ENCODE measurements at regions not wholly inside any gene's neighbourhood (a gene's known extent, or its start where the extent isn't known, plus 50 kb on each side); places are given as distances from the start of the nearest gene placed in this dataset.

GRCh38 chr5:129372025-129372424 lies 88.1 kb upstream of the ADAMTS19 start:
- Mint-ChIP-seq H3K4me3 (no peak overlapping the region), H3K4me1 (no peaks in the 10 kb centered on the region), H3K27ac (no peak overlapping the region), H3K9me3 (peaks cover 4 to 9% of the 10 kb centered on the region in 2 donors), H3K27me3 (no peaks in the 10 kb centered on the region)
- DNase-seq (no peak), ATAC-seq (no peak)

GRCh38 chr5:129377504-129377903 lies 82.6 kb upstream of the ADAMTS19 start:
- Mint-ChIP-seq H3K4me3 (no peak overlapping the region), H3K27me3 (no peaks in the 10 kb centered on the region), H3K9me3 (no peaks in the 10 kb centered on the region), H3K4me1 (no peaks in the 10 kb centered on the region), H3K27ac (no peak overlapping the region)
- ATAC-seq: no peak
- DNase-seq: no peak

- DNase-seq (no peak), ATAC-seq (no peak)
- H3K4me1 Mint-ChIP-seq: no peaks in the 10 kb centered on the region
- H3K27me3 Mint-ChIP-seq: no peaks in the 10 kb centered on the region
- H3K27ac Mint-ChIP-seq: no peak overlapping the region
- H3K9me3 Mint-ChIP-seq: no peaks in the 10 kb centered on the region
- H3K4me3 Mint-ChIP-seq: no peak overlapping the region
Observed at GRCh38 chr5:129378961-129379360, 81.1 kb upstream of the ADAMTS19 start.

- DNase-seq (no peak), ATAC-seq (no peak)
- Mint-ChIP-seq H3K4me3 (no peak overlapping the region), H3K9me3 (no peaks in the 10 kb centered on the region), H3K27me3 (no peaks in the 10 kb centered on the region), H3K27ac (no peak overlapping the region), H3K4me1 (no peaks in the 10 kb centered on the region)
Observed at GRCh38 chr5:129379406-129379805, 80.7 kb upstream of the ADAMTS19 start.

- no peaks in the 10 kb centered on the region for H3K9me3 Mint-ChIP-seq
- H3K4me3 Mint-ChIP-seq: no peak overlapping the region
- H3K27me3 Mint-ChIP-seq: no peaks in the 10 kb centered on the region
- no peak overlapping the region for H3K27ac Mint-ChIP-seq
- ATAC-seq (no peak), DNase-seq (no peak)
- H3K4me1 Mint-ChIP-seq: no peaks in the 10 kb centered on the region
Observed at GRCh38 chr5:129382921-129383672, 77.0 kb upstream of the ADAMTS19 start.

GRCh38 chr5:129384193-129384592 lies 75.9 kb upstream of the ADAMTS19 start:
- DNase-seq (no peak), ATAC-seq (no peak)
- H3K27ac Mint-ChIP-seq: no peak overlapping the region
- H3K9me3 Mint-ChIP-seq: no peaks in the 10 kb centered on the region
- no peak overlapping the region for H3K4me3 Mint-ChIP-seq
- H3K27me3 Mint-ChIP-seq: no peaks in the 10 kb centered on the region
- H3K4me1 Mint-ChIP-seq: no peaks in the 10 kb centered on the region

- Mint-ChIP-seq H3K4me1 (no peaks in the 10 kb centered on the region), H3K9me3 (no peaks in the 10 kb centered on the region), H3K27me3 (no peaks in the 10 kb centered on the region), H3K4me3 (no peak overlapping the region), H3K27ac (no peak overlapping the region)
- ATAC-seq: no peak
- no peak for DNase-seq
Observed at GRCh38 chr5:129384736-129385135, 75.4 kb upstream of the ADAMTS19 start.

- ATAC-seq (no peak), DNase-seq (no peak)
- no peaks in the 10 kb centered on the region for H3K4me1 Mint-ChIP-seq
- H3K4me3 Mint-ChIP-seq: no peak overlapping the region
- H3K27me3 Mint-ChIP-seq: no peaks in the 10 kb centered on the region
- no peak overlapping the region for H3K27ac Mint-ChIP-seq
- no peaks in the 10 kb centered on the region for H3K9me3 Mint-ChIP-seq
Observed at GRCh38 chr5:129387944-129388343, 72.2 kb upstream of the ADAMTS19 start.

GRCh38 chr5:129392681-129393080 lies 67.4 kb upstream of the ADAMTS19 start:
- DNase-seq (no peak), ATAC-seq (no peak)
- H3K27ac Mint-ChIP-seq: no peak overlapping the region
- peaks cover 19% of the 10 kb centered on the region in 2 donors for H3K9me3 Mint-ChIP-seq
- H3K27me3 Mint-ChIP-seq: no peaks in the 10 kb centered on the region
- H3K4me3 Mint-ChIP-seq: no peak overlapping the region
- H3K4me1 Mint-ChIP-seq: no peaks in the 10 kb centered on the region

- peaks cover 19 to 20% of the 10 kb centered on the region in 2 donors for H3K9me3 Mint-ChIP-seq
- no peaks in the 10 kb centered on the region for H3K4me1 Mint-ChIP-seq
- ATAC-seq: no peak
- no peak for DNase-seq
- no peak overlapping the region for H3K27ac Mint-ChIP-seq
- no peak overlapping the region for H3K4me3 Mint-ChIP-seq
- H3K27me3 Mint-ChIP-seq: no peaks in the 10 kb centered on the region
Observed at GRCh38 chr5:129395247-129395646, 64.9 kb upstream of the ADAMTS19 start.

GRCh38 chr5:129398026-129398678 lies 61.9 kb upstream of the ADAMTS19 start:
- no peaks in the 10 kb centered on the region for H3K27me3 Mint-ChIP-seq
- no peaks in the 10 kb centered on the region for H3K4me1 Mint-ChIP-seq
- DNase-seq (no peak), ATAC-seq (no peak)
- peaks cover 19 to 20% of the 10 kb centered on the region in 2 donors for H3K9me3 Mint-ChIP-seq
- H3K4me3 Mint-ChIP-seq: no peak overlapping the region
- no peak overlapping the region for H3K27ac Mint-ChIP-seq

GRCh38 chr5:129399069-129399468 lies 61.0 kb upstream of the ADAMTS19 start:
- H3K27ac Mint-ChIP-seq: no peak overlapping the region
- no peak overlapping the region for H3K4me3 Mint-ChIP-seq
- no peaks in the 10 kb centered on the region for H3K4me1 Mint-ChIP-seq
- no peak for ATAC-seq
- no peak for DNase-seq
- H3K27me3 Mint-ChIP-seq: no peaks in the 10 kb centered on the region
- H3K9me3 Mint-ChIP-seq: peaks cover 19 to 20% of the 10 kb centered on the region in 2 donors

- peaks cover 16 to 20% of the 10 kb centered on the region in 2 donors for H3K9me3 Mint-ChIP-seq
- no peak overlapping the region for H3K4me3 Mint-ChIP-seq
- DNase-seq (no peak), ATAC-seq (no peak)
- no peaks in the 10 kb centered on the region for H3K4me1 Mint-ChIP-seq
- H3K27ac Mint-ChIP-seq: no peak overlapping the region
- no peaks in the 10 kb centered on the region for H3K27me3 Mint-ChIP-seq
Observed at GRCh38 chr5:129400395-129400983, 59.6 kb upstream of the ADAMTS19 start.

GRCh38 chr5:129405222-129405621 lies 54.9 kb upstream of the ADAMTS19 start:
- H3K27me3 Mint-ChIP-seq: no peaks in the 10 kb centered on the region
- ATAC-seq (no peak), DNase-seq (no peak)
- H3K4me3 Mint-ChIP-seq: no peak overlapping the region
- no peaks in the 10 kb centered on the region for H3K4me1 Mint-ChIP-seq
- H3K27ac Mint-ChIP-seq: no peak overlapping the region
- peaks cover 0 to 5% of the 10 kb centered on the region in 2 donors for H3K9me3 Mint-ChIP-seq

GRCh38 chr5:129406440-129406839 lies 53.7 kb upstream of the ADAMTS19 start:
- peaks cover 0 to 5% of the 10 kb centered on the region in 2 donors for H3K9me3 Mint-ChIP-seq
- DNase-seq (no peak), ATAC-seq (no peak)

More at GRCh38 chr5:129406440-129406839, 53.7 kb upstream of the ADAMTS19 start:
- Mint-ChIP-seq H3K27me3 (no peaks in the 10 kb centered on the region), H3K27ac (no peak overlapping the region), H3K4me3 (no peak overlapping the region), H3K4me1 (no peaks in the 10 kb centered on the region)
